ENCODE measurements at regions not wholly inside any gene's neighbourhood (a gene's known extent, or its start where the extent isn't known, plus 50 kb on each side); places are given as distances from the start of the nearest gene placed in this dataset.

DNA sequence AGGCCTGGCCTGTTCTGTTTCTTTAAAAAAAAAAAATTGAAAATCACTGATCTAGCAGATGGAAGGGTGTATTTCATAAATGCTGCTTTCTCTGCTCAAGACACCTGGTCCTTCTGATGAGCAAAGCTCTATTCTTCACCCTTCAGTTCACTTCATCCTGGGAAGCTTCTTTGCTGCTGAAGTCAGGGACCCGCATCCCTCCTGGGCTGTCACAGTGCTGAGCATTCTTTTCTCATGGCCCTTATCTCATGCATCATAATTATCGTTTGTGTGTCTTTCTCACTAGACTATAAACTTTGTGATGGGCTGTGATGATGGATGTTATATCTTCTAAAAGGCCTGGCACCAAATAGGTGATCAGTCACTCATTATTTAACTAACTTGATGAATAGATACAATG, 461.0 kb downstream of the GADD45G start:
- intact Hi-C loops (cut with micrococcal nuclease) = no loop called here
- no peak overlapping the region for H3K4me3 Mint-ChIP-seq
- TF ChIP-seq, protein P1, sequence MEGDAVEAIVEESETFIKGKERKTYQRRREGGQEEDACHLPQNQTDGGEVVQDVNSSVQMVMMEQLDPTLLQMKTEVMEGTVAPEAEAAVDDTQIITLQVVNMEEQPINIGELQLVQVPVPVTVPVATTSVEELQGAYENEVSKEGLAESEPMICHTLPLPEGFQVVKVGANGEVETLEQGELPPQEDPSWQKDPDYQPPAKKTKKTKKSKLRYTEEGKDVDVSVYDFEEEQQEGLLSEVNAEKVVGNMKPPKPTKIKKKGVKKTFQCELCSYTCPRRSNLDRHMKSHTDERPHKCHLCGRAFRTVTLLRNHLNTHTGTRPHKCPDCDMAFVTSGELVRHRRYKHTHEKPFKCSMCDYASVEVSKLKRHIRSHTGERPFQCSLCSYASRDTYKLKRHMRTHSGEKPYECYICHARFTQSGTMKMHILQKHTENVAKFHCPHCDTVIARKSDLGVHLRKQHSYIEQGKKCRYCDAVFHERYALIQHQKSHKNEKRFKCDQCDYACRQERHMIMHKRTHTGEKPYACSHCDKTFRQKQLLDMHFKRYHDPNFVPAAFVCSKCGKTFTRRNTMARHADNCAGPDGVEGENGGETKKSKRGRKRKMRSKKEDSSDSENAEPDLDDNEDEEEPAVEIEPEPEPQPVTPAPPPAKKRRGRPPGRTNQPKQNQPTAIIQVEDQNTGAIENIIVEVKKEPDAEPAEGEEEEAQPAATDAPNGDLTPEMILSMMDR (IDR thresholded peaks at IDR 0.05) = no peak
- no peaks in the 10 kb centered on the region for H3K4me1 Mint-ChIP-seq (ENCODE audit: low read depth)
- no peaks in the 10 kb centered on the region for H3K36me3 Mint-ChIP-seq (ENCODE audit: low read depth)
- no peaks in the 10 kb centered on the region for H3K9me3 Mint-ChIP-seq
- DNase-seq (no peak), ATAC-seq (no peak)
- CTCF ChIA-PET = no interaction called here
- H3K27me3 Mint-ChIP-seq = peaks cover 18% of the 10 kb centered on the region
- POLR2A ChIA-PET = interaction anchor here (0.6 kb wide), 2 partner anchors 214 to 432 kb away, joined by 3 read pairs; no protein-coding TSS in a partner anchor
- H3K27ac Mint-ChIP-seq = no peak overlapping the region

DNA sequence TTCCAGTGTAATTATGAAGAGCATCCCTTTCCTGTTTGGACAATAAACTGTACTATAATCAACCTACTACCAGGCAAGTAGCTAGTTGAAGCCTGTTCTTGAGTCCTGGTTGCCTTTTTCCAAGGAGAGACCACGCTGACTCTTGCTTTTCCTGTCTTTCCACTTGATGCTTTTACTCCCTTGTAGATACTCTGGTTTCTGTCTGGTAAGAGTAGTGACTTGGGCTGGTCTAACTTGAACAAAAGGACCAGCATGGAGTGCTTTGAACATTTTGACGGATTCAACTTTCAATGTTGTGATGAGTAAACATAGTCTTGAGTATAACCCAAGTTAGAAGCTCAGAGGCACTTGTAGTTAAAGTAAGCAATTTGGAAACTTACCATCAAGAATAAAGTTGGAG, 464.3 kb downstream of the GADD45G start:
- intact Hi-C loops (cut with micrococcal nuclease) = no loop called here
- Mint-ChIP-seq H3K36me3 (ENCODE audit: low read depth) (no peaks in the 10 kb centered on the region), H3K4me1 (ENCODE audit: low read depth) (no peaks in the 10 kb centered on the region), H3K9me3 (no peaks in the 10 kb centered on the region), H3K4me3 (no peak overlapping the region), H3K27me3 (peaks cover 23% of the 10 kb centered on the region), H3K27ac (no peak overlapping the region)
- ChIA-PET CTCF (interaction anchor here (1.0 kb wide), 1 partner anchor 9 kb away, joined by 3 read pairs; no protein-coding TSS in a partner anchor), POLR2A (interaction anchor here (0.7 to 1.3 kb wide), 3 partner anchors 10 to 12 kb away, joined by 3 to 4 read pairs (median 3); no protein-coding TSS in a partner anchor)
- ATAC-seq (no peak), DNase-seq (no peak)
- TF ChIP-seq, protein P1 (IDR thresholded peaks at IDR 0.05) = no peak

DNA sequence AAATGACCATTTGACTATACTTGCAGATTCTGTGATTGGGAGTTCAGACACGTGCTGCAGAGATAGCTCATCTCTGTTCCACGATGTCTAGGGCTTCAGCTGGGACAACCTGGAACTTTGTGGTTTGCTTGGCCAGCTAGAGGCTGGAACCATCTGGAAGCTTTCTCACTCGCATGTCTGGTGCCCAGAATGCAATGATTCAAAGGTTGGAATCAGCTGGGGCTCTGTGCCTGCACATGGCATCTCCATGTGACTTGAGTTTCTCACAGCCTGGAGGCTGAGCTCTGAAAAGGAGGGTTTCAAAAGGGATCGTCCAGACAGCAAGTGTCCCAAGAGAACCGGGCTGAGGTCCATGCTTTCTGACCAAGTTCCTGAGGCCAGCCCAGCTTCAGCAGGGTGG, 465.2 kb downstream of the GADD45G start:
- CTCF ChIA-PET = interaction anchor here (1.3 kb wide), 1 partner anchor 17 kb away, joined by 3 read pairs; no protein-coding TSS in a partner anchor
- POLR2A ChIA-PET = interaction anchor here (1.2 to 1.3 kb wide), 2 partner anchors 9 to 12 kb away, joined by 3 to 4 read pairs; no protein-coding TSS in a partner anchor
- no peak for DNase-seq

DNA sequence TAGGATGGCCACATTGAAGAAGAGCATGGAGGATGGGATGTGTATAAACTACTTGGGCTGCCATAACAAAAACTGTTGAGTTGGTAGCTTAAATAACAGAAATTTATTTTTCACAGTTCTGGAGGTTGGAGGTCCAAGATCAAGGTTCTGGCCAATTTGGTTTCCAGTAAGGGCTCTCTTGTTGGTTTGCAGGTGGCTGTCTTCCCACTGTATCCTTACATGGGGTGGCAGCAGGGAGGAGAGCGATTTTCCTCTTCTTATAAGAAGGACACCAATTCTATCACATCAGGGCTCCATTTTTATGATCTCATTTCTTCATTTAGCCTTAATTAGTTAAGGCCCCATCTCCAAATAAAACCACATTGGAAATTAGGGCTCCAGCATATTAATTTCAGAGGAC, 465.7 kb downstream of the GADD45G start:
- no peak overlapping the region for H3K4me3 Mint-ChIP-seq
- DNase-seq (no peak), ATAC-seq (no peak)
- TF ChIP-seq, protein P1 (IDR thresholded peaks at IDR 0.05) = no peak
- no peak overlapping the region for H3K27ac Mint-ChIP-seq
- CTCF ChIA-PET = interaction anchor here (1.3 kb wide), 1 partner anchor 18 kb away, joined by 3 read pairs; no protein-coding TSS in a partner anchor
- H3K9me3 Mint-ChIP-seq = no peaks in the 10 kb centered on the region
- intact Hi-C loops (cut with micrococcal nuclease) = no loop called here
- H3K4me1 Mint-ChIP-seq (ENCODE audit: low read depth) = no peaks in the 10 kb centered on the region
- no peaks in the 10 kb centered on the region for H3K36me3 Mint-ChIP-seq (ENCODE audit: low read depth)
- H3K27me3 Mint-ChIP-seq = peaks cover 21% of the 10 kb centered on the region
- POLR2A ChIA-PET = no interaction called here

More for the DNA sequence above, 465.2 kb downstream of the GADD45G start:
- no peaks in the 10 kb centered on the region for H3K9me3 Mint-ChIP-seq
- H3K27ac Mint-ChIP-seq = no peak overlapping the region
- intact Hi-C loops (cut with micrococcal nuclease) = no loop called here
- no peaks in the 10 kb centered on the region for H3K4me1 Mint-ChIP-seq (ENCODE audit: low read depth)
- no peaks in the 10 kb centered on the region for H3K36me3 Mint-ChIP-seq (ENCODE audit: low read depth)
- ATAC-seq = no peak
- TF ChIP-seq, protein P1 (IDR thresholded peaks at IDR 0.05) = no peak
- no peak overlapping the region for H3K4me3 Mint-ChIP-seq
- peaks cover 20% of the 10 kb centered on the region for H3K27me3 Mint-ChIP-seq

DNA sequence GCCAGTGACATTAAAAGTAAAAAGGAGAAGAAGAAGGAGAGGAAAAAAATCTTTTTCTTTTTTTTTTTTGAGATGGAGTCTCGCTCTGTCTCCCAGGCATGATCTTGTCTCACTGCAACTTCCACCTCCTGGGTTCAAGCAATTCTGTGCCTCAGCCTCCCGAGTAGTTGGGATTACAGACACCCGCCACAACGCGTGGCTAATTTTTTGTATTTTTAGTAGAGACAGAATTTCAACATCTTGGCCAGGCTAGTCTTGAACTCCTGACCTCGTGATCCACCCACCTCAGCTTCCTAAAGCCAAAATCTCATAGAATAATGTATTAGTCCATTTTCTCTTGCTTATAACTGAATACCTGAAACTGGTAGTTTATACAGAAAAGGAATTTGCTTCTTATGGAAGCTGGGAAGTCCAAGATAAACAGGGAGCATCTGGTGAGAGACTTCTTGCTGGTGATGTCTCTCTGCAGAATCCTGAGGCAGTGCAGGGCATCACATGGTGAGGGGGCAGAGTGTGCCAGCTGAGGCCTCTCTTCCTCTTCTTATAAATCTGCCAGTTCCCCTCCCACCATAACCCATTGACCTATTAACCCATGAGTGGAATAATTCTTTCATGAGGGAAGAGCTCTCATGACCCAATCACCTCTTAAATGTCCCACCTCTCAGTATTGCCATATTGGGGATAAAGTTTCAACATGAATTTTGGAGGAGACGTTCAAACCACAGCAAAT, 466.3 kb downstream of the GADD45G start:
- Mint-ChIP-seq H3K27me3 (peaks cover 25% of the 10 kb centered on the region), H3K9me3 (no peaks in the 10 kb centered on the region)
- CTCF ChIA-PET = interaction anchor here (1.0 to 1.3 kb wide), 2 partner anchors 18 to 473 kb away, joined by 3 read pairs; no protein-coding TSS in a partner anchor

More for the DNA sequence above, 466.3 kb downstream of the GADD45G start:
- Mint-ChIP-seq H3K4me3 (no peak overlapping the region), H3K36me3 (ENCODE audit: low read depth) (no peaks in the 10 kb centered on the region), H3K4me1 (ENCODE audit: low read depth) (no peaks in the 10 kb centered on the region), H3K27ac (no peak overlapping the region)
- intact Hi-C loops (cut with micrococcal nuclease) = no loop called here
- no peak for DNase-seq
- no peak for ATAC-seq
- POLR2A ChIA-PET = no interaction called here
- TF ChIP-seq, protein P1 (IDR thresholded peaks at IDR 0.05) = no peak

Measured in activated CD8-positive, alpha-beta T cell treated with anti-CD3 and anti-CD28 coated beads for 36 hours (primary cell).